ENCODE measurements at regions not wholly inside any gene's neighbourhood (a gene's known extent, or its start where the extent isn't known, plus 50 kb on each side); places are given as distances from the start of the nearest gene placed in this dataset.

GRCh38 chr12:28776220-28776619 lies 372.9 kb upstream of the FAR2 start:
- H3K4me1 ChIP-seq, result no peaks in the 10 kb centered on the region
- no peaks in the 10 kb centered on the region for H3K36me3 ChIP-seq
- no peak for DNase-seq
- H3K27ac ChIP-seq, result no peak overlapping the region
- no peaks in the 10 kb centered on the region for H3K9me3 ChIP-seq
- no peak overlapping the region for H3K4me3 ChIP-seq
- intact Hi-C loops (cut with DNase I), result no loop called here
- 80 to 86% methylated on average over 1 of the region's 1 CpG for WGBS, 2 donors
- H3K27me3 ChIP-seq, result no peaks in the 10 kb centered on the region
- TF ChIP-seq CTCF (IDR thresholded peaks at IDR 0.05) (no peak), POLR2A (IDR thresholded peaks at IDR 0.05) (no peak)

DNA sequence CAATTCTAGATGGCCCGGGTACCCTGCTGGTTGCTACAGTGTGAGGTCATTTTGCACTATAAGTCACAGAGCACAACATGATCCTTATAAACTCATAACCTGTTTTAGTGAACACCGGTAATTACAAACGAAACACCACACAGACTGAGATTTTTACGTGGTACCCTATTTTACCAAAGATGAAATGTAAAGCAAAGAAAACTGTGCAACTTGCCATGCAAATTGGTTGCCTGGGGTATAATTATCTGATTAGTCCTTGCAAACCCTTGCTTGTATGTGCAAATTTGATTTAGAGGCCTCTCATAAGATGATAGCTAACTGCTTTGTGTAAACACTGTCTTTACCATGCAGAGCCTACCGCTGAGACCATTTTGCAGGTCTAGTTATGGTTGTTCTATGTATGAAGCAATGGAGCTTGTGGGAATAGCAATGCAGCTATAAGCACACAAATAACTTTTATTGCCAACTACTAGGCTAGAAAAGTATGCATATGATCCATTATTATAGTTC lies 372.1 kb upstream of the FAR2 start:
- H3K9me3 ChIP-seq, result no peaks in the 10 kb centered on the region
- no peak for DNase-seq
- no peak overlapping the region for H3K27ac ChIP-seq
- H3K4me1 ChIP-seq, result no peaks in the 10 kb centered on the region
- intact Hi-C loops (cut with DNase I), result no loop called here
- no peaks in the 10 kb centered on the region for H3K36me3 ChIP-seq
- H3K4me3 ChIP-seq, result no peak overlapping the region
- TF ChIP-seq POLR2A (IDR thresholded peaks at IDR 0.05) (no peak), CTCF (IDR thresholded peaks at IDR 0.05) (no peak)
- no peaks in the 10 kb centered on the region for H3K27me3 ChIP-seq
- WGBS, 2 donors, result 89 to 93% methylated on average over 5 of the region's 5 CpGs

GRCh38 chr12:28777603-28778365 lies 371.3 kb upstream of the FAR2 start:
- no peak for DNase-seq
- H3K27me3 ChIP-seq, result no peaks in the 10 kb centered on the region
- no peaks in the 10 kb centered on the region for H3K9me3 ChIP-seq
- H3K27ac ChIP-seq, result no peak overlapping the region
- whole genome bisulfite sequencing, 2 donors, result 77 to 82% methylated on average over 8 of the region's 8 CpGs
- H3K36me3 ChIP-seq, result no peaks in the 10 kb centered on the region
- H3K4me1 ChIP-seq, result no peaks in the 10 kb centered on the region
- intact Hi-C loops (cut with DNase I), result no loop called here
- no peak overlapping the region for H3K4me3 ChIP-seq
- TF ChIP-seq CTCF (IDR thresholded peaks at IDR 0.05) (no peak), POLR2A (IDR thresholded peaks at IDR 0.05) (no peak)

GRCh38 chr12:28780096-28780495 lies 369.0 kb upstream of the FAR2 start:
- WGBS, 2 donors, result 94 to 95% methylated on average over 2 of the region's 2 CpGs
- intact Hi-C loops (cut with DNase I), result no loop called here
- Histone ChIP-seq H3K4me3 (no peak overlapping the region), H3K27me3 (no peaks in the 10 kb centered on the region), H3K4me1 (no peaks in the 10 kb centered on the region), H3K36me3 (no peaks in the 10 kb centered on the region), H3K27ac (no peak overlapping the region), H3K9me3 (no peaks in the 10 kb centered on the region)
- no peak for DNase-seq
- no peak for TF ChIP-seq CTCF (IDR thresholded peaks at IDR 0.05)
- TF ChIP-seq POLR2A (IDR thresholded peaks at IDR 0.05), result no peak

DNA sequence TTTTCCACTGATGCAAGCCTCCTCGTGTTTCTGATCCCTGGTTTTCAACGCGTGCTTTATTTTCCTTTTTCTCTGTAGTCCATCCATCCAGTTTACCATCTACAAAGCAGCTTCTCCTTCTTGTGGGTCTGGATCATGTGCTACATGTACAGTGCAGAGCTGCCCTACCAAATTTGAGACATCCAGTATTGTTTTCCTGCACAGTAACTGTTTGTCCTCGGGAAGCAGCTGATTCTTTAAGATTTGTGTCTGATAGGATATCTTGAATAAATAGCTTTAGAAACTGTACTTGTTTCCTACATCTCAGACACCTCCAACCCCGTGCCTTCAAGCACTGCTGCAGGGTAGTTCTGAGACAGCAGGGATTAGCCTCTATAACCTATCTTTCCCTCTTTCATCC lies 368.1 kb upstream of the FAR2 start:
- H3K4me1 ChIP-seq, result no peaks in the 10 kb centered on the region
- no peak for TF ChIP-seq POLR2A (IDR thresholded peaks at IDR 0.05)
- TF ChIP-seq CTCF (IDR thresholded peaks at IDR 0.05), result no peak
- H3K36me3 ChIP-seq, result no peaks in the 10 kb centered on the region
- no peak for DNase-seq
- intact Hi-C loops (cut with DNase I), result no loop called here
- WGBS, 2 donors, result 83 to 84% methylated on average over 4 of the region's 5 CpGs
- no peak overlapping the region for H3K4me3 ChIP-seq
- H3K27me3 ChIP-seq, result no peaks in the 10 kb centered on the region
- no peak overlapping the region for H3K27ac ChIP-seq
- no peaks in the 10 kb centered on the region for H3K9me3 ChIP-seq

Data from esophagus squamous epithelium (tissue), 5 donors.